ENCODE measurements at regions not wholly inside any gene's neighbourhood (a gene's known extent, or its start where the extent isn't known, plus 50 kb on each side); places are given as distances from the start of the nearest gene placed in this dataset.

DNA sequence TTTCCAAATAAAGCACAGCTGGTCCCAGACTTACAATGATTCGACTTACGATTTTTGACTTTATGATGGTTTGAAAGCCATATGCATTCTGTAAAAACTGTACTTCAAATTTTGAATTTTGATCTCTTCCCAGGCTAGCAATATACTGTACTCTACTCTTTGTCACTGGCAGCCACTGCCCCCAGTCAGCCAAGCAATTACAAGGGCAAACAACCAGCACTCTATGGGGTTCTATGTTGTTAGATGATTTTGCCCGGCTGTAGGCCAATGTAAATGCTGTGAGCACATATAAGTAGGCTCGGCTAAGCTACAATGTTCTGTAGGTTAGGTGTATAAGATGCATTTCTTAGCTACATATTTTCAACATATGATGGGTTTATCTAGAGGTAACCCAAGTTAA is 217.3 kb downstream of the RAB38 start:
- TF ChIP-seq, protein P1, sequence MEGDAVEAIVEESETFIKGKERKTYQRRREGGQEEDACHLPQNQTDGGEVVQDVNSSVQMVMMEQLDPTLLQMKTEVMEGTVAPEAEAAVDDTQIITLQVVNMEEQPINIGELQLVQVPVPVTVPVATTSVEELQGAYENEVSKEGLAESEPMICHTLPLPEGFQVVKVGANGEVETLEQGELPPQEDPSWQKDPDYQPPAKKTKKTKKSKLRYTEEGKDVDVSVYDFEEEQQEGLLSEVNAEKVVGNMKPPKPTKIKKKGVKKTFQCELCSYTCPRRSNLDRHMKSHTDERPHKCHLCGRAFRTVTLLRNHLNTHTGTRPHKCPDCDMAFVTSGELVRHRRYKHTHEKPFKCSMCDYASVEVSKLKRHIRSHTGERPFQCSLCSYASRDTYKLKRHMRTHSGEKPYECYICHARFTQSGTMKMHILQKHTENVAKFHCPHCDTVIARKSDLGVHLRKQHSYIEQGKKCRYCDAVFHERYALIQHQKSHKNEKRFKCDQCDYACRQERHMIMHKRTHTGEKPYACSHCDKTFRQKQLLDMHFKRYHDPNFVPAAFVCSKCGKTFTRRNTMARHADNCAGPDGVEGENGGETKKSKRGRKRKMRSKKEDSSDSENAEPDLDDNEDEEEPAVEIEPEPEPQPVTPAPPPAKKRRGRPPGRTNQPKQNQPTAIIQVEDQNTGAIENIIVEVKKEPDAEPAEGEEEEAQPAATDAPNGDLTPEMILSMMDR (IDR thresholded peaks at IDR 0.05), result no peak
- TF ChIP-seq POLR2A (IDR thresholded peaks at IDR 0.05), result no peak

Data from heart left ventricle (tissue), 13 donors.